Mammary epithelial cell (primary cell): ENCODE measurements at regions not wholly inside any gene's neighbourhood (a gene's known extent, or its start where the extent isn't known, plus 50 kb on each side); places are given as distances from the start of the nearest gene placed in this dataset.

Experiments used
- CTCF ChIP-seq, 2 donors: IDR thresholded peaks in 1 of 2; conservative IDR thresholded peaks in 1 of 2; 2 replicates each; pipeline ENCODE4 v1.5.1; 2011 to 2012; ENCODE audit warnings: inconsistent platforms in 2 of 2, low read length in 2 of 2, mild to moderate bottlenecking in 2 of 2, control low read depth in 1 of 2, low read depth in 1 of 2; ENCODE audit not compliant: insufficient read depth in 1 of 2; ENCODE audit errors: extremely low read depth in 1 of 2
- EZH2 ChIP-seq: IDR thresholded peaks from 2 replicates; pipeline ENCODE4 v1.6.1; 2012; ENCODE audit warnings: low read length, inconsistent platforms, borderline replicate concordance

DNA sequence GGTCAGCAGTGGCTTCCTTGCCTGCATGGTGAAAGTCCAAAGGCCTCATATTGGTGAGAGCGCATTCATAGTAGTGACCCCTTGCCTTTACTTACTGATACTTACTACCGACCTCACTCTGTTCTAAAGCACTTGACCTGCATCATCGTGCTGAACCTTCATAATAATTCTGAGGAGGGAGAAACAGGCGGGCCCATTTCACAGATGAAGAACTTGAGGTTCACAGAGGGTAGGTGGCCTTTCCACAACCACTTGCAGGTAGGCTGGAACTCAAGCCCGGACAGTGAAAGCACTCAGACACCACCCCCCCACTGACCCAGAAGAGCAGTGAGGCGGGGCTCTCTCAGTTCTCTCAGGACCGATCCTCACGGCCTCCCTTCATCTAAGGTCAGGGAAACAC, 149.4 kb upstream of the CHST15 start:
- TF ChIP-seq CTCF (conservative IDR thresholded peaks at IDR 0.05 in 1 of 2, IDR thresholded peaks at IDR 0.05 in 1 of 2; ENCODE audit: extremely low read depth in 1 of 2, insufficient read depth in 1 of 2, low read depth in 1 of 2, low read length in 2 of 2) (no peak), EZH2 (no peak)
